HCT116 (cell line): ENCODE measurements at regions not wholly inside any gene's neighbourhood (a gene's known extent, or its start where the extent isn't known, plus 50 kb on each side); places are given as distances from the start of the nearest gene placed in this dataset.

Source experiments
- ATAC-seq: fragments of 200-7000 bp; cut with Tn5 transposase; 2 replicates; pipeline ENCODE4 v1.9.1; 2020; ENCODE audit warnings: mild to moderate bottlenecking, moderate library complexity
- BruUV-seq: library from RNA; stranded (reverse); fragments of 400-500 nt; replicated peaks from 2 replicates; lab custom pipeline; 2021; lab: Mats Ljungman, UMichigan
- CTCF ChIA-PET: fragments of 300-600 bp; sonication (Branson Sonifier 250); formaldehyde crosslinking; loops from one replicate; lab custom pipeline; 2021; ENCODE audit warnings: antibody characterized with exemption; lab: Charles Lee
- POLR2A ChIA-PET: fragments of 300-600, 350-600 bp; sonication (Branson Sonifier 250); formaldehyde crosslinking; loops from one replicate; lab custom pipeline; 2021; ENCODE audit warnings: antibody characterized with exemption; lab: Charles Lee
- RAD21 ChIA-PET, 2 experiments: fragments of 300-600 bp; sonication (Branson Sonifier 250); formaldehyde crosslinking; loops; one replicate each; lab custom pipeline; 2023; ENCODE audit warnings: low total read pairs in 2 of 2; ENCODE audit not compliant: uncharacterized antibody in 2 of 2, unreplicated experiment in 2 of 2, low non-redundant PET in 1 of 2; lab: Charles Lee
- DNase-seq: peaks from one replicate; pipeline ENCODE4 v3.0.0-alpha.2; 2010; ENCODE audit warnings: low read depth, low spot score
- H2AFZ ChIP-seq: fragments of 200-600 bp; shearing (Covaris generic), sonication (generic); 2 replicates; pipeline ENCODE4 v1.6.1; 2017; ENCODE audit warnings: low read depth, mixed run types, mixed read lengths, antibody characterized with exemption, low read length; ENCODE audit not compliant: poor library complexity, severe bottlenecking
- H3K27ac ChIP-seq: 2 replicates; pipeline ENCODE4 v1.5.1; 2012; ENCODE audit warnings: low read depth, low read length
- H3K27me3 ChIP-seq: fragments of 200-600 bp; sonication (generic); 2 replicates; pipeline ENCODE4 v1.6.1; 2016; ENCODE audit warnings: mixed run types, low read length, mixed read lengths; ENCODE audit not compliant: insufficient read depth
- H3K36me3 ChIP-seq, 2 experiments: fragments of 200-500 bp in 1 of 2; fragments of 200-600 bp in 1 of 2; sonication (Bioruptor generic) in 1 of 2; sonication (generic) in 1 of 2; 2 replicates each; pipeline versions ENCODE4 v1.5.1 to v1.6.1; 2014 to 2016; ENCODE audit warnings: low read length in 2 of 2, inconsistent platforms in 1 of 2, mixed read lengths in 1 of 2, mixed run types in 1 of 2; ENCODE audit not compliant: insufficient read depth in 2 of 2, control insufficient read depth in 1 of 2
- H3K4me1 ChIP-seq, 2 experiments: fragments of 200-600 bp in 1 of 2; sonication (generic) in 1 of 2; 2 replicates each; pipeline versions ENCODE4 v1.5.1 to v1.6.1; 2012 to 2017; ENCODE audit warnings: low read length in 2 of 2, inconsistent platforms in 1 of 2, mild to moderate bottlenecking in 1 of 2, mixed read lengths in 1 of 2, mixed run types in 1 of 2, moderate library complexity in 1 of 2; ENCODE audit not compliant: insufficient read depth in 2 of 2, control insufficient read depth in 1 of 2
- H3K4me2 ChIP-seq: fragments of 200-600 bp; sonication (generic); 2 replicates; pipeline ENCODE4 v1.6.1; 2017; ENCODE audit warnings: mixed run types, low read length, mixed read lengths
- H3K4me3 ChIP-seq, 2 experiments: fragments of 200-600 bp in 1 of 2; sonication (generic) in 1 of 2; replicated peaks in 1 of 2; 2 replicates each; pipeline ENCODE4 v1.5.1; 2011 to 2016; ENCODE audit warnings: low read length in 2 of 2, control low read depth in 1 of 2, low read depth in 1 of 2, mild to moderate bottlenecking in 1 of 2, mixed read lengths in 1 of 2, mixed run types in 1 of 2
- H3K79me2 ChIP-seq: fragments of 200-600 bp; sonication (generic); 2 replicates; pipeline ENCODE4 v1.6.1; 2017; ENCODE audit warnings: mild to moderate bottlenecking, mixed run types, low read length, moderate library complexity, mixed read lengths; ENCODE audit not compliant: insufficient read depth
- H3K9ac ChIP-seq: fragments of 200-600 bp; sonication (generic); 2 replicates; pipeline ENCODE4 v1.6.1; 2016; ENCODE audit warnings: low read length, mixed read lengths
- H3K9me2 ChIP-seq: fragments of 200-600 bp; sonication (generic), shearing (Covaris generic); 2 replicates; pipeline ENCODE4 v1.6.1; 2017; ENCODE audit warnings: mixed run types, mild to moderate bottlenecking, moderate library complexity; ENCODE audit not compliant: insufficient read depth
- H3K9me3 ChIP-seq, 2 experiments: fragments of 200-500 bp in 1 of 2; fragments of 200-600 bp in 1 of 2; sonication (Bioruptor generic) in 1 of 2; sonication (generic) in 1 of 2; 2 replicates each; pipeline ENCODE4 v1.6.1; 2014 to 2017; ENCODE audit warnings: low read length in 2 of 2, mixed read lengths in 2 of 2, inconsistent platforms in 1 of 2, low read depth in 1 of 2, mild to moderate bottlenecking in 1 of 2, mixed run types in 1 of 2, moderate library complexity in 1 of 2; ENCODE audit not compliant: control insufficient read depth in 1 of 2, insufficient read depth in 1 of 2
- H4K20me1 ChIP-seq: fragments of 200-600 bp; sonication (generic), shearing (Covaris generic); 2 replicates; pipeline ENCODE4 v1.6.1; 2017; ENCODE audit warnings: mixed run types, mild to moderate bottlenecking, moderate library complexity; ENCODE audit not compliant: insufficient read depth
- ATF3 ChIP-seq: IDR thresholded peaks from 2 replicates; pipeline ENCODE4 v1.6.1; 2012
- CBX3 ChIP-seq: IDR thresholded peaks from 2 replicates; pipeline ENCODE4 v1.6.1; 2012; ENCODE audit warnings: low read depth
- CEBPB ChIP-seq: IDR thresholded peaks from 2 replicates; pipeline ENCODE4 v1.6.1; 2012; ENCODE audit warnings: low read depth
- EGR1 ChIP-seq: IDR thresholded peaks from 2 replicates; pipeline ENCODE4 v1.6.1; 2012; ENCODE audit warnings: low read depth
- ELF1 ChIP-seq: IDR thresholded peaks from 2 replicates; pipeline ENCODE4 v1.6.1; 2012; ENCODE audit warnings: low read depth, borderline replicate concordance
- EZH2phosphoT487 ChIP-seq: fragments of 200-600 bp; IDR thresholded peaks from 2 replicates; pipeline ENCODE4 v1.6.1; 2018; ENCODE audit warnings: antibody characterized with exemption, borderline replicate concordance
- FOSL1 ChIP-seq: IDR thresholded peaks from 2 replicates; pipeline ENCODE4 v1.6.1; 2012; ENCODE audit warnings: low read depth
- JUND ChIP-seq: IDR thresholded peaks from 2 replicates; pipeline ENCODE4 v1.6.1; 2012
- MAX ChIP-seq: IDR thresholded peaks from 2 replicates; pipeline ENCODE4 v1.6.1; 2012
- POLR2A ChIP-seq: IDR thresholded peaks from 2 replicates; pipeline ENCODE4 v1.7.0; 2011; ENCODE audit warnings: borderline replicate concordance; ENCODE audit not compliant: insufficient read depth, insufficient read length; ENCODE audit errors: extremely low read depth
- POLR2AphosphoS5 ChIP-seq: IDR thresholded peaks from 2 replicates; pipeline ENCODE4 v1.6.1; 2011; ENCODE audit warnings: mild to moderate bottlenecking, low read depth, low read length, moderate library complexity
- RAD21 ChIP-seq: IDR thresholded peaks from 2 replicates; pipeline ENCODE4 v1.6.1; 2012; ENCODE audit warnings: low read depth, mild to moderate bottlenecking
- REST ChIP-seq: IDR thresholded peaks from 2 replicates; pipeline ENCODE4 v1.6.1; 2012; ENCODE audit warnings: low read depth
- SP1 ChIP-seq: IDR thresholded peaks from 2 replicates; pipeline ENCODE4 v1.6.1; 2012; ENCODE audit warnings: low read depth
- SRF ChIP-seq: IDR thresholded peaks from 2 replicates; pipeline ENCODE4 v1.6.1; 2012; ENCODE audit warnings: low read depth
- TCF7L2 ChIP-seq: IDR thresholded peaks from 2 replicates; pipeline ENCODE4 v1.7.0; 2011; ENCODE audit warnings: borderline replicate concordance, inconsistent platforms; ENCODE audit not compliant: insufficient read depth, insufficient read length; ENCODE audit errors: extremely low read depth
- YY1 ChIP-seq: IDR thresholded peaks from 2 replicates; pipeline ENCODE4 v1.6.1; 2011; ENCODE audit warnings: low read length, low read depth, moderate library complexity, mild to moderate bottlenecking; ENCODE audit not compliant: insufficient replicate concordance; ENCODE audit errors: extremely low read depth
- ZBTB33 ChIP-seq: IDR thresholded peaks from 2 replicates; pipeline ENCODE4 v1.6.1; 2011; ENCODE audit warnings: mild to moderate bottlenecking, low read length, moderate library complexity; ENCODE audit not compliant: insufficient replicate concordance; ENCODE audit errors: extremely low read depth
- ZFX ChIP-seq: fragments of 450-650 bp; IDR thresholded peaks from 2 replicates; pipeline ENCODE4 v1.6.1; 2017
- ZNF274 ChIP-seq: fragments of 200-500 bp; sonication (Bioruptor generic); IDR thresholded peaks from 2 replicates; pipeline ENCODE4 v1.6.1; 2014; ENCODE audit warnings: mild to moderate bottlenecking, low read depth, low read length, inconsistent platforms
- intact Hi-C: fragments of 100-400 bp; cut with micrococcal nuclease; formaldehyde crosslinking; loops from 2 replicates; pipeline ENCODE4 v1.10.0; 2022

- DNase-seq (no peak), ATAC-seq (no peak)
- TF ChIP-seq YY1 (no peak), CBX3 (no peak), ZNF274 (no peak), CEBPB (no peak), MAX (no peak), ZFX (no peak), ZBTB33 (no peak), TCF7L2 (no peak), ELF1 (no peak), EGR1 (no peak), POLR2A (no peak), RAD21 (no peak), ATF3 (no peak), SRF (no peak), FOSL1 (no peak), POLR2AphosphoS5 (no peak), EZH2phosphoT487 (no peak), REST (no peak), SP1 (no peak), JUND (no peak)
- RAD21 ChIA-PET, result no interaction called here
- no peaks in the 10 kb centered on the region for H3K27me3 ChIP-seq
- no peaks in the 10 kb centered on the region for H4K20me1 ChIP-seq
- POLR2A ChIA-PET, result no interaction called here
- no peak overlapping the region for H3K4me3 ChIP-seq
- BruUV-seq, result no TSS peak
- no peaks in the 10 kb centered on the region for H3K36me3 ChIP-seq
- H3K9me2 ChIP-seq, result no peaks in the 10 kb centered on the region
- H3K79me2 ChIP-seq, result no peaks in the 10 kb centered on the region
- no peak overlapping the region for H3K4me2 ChIP-seq
- H3K4me1 ChIP-seq, result no peaks in the 10 kb centered on the region
- no peak overlapping the region for H2AFZ ChIP-seq
- no peaks in the 10 kb centered on the region for H3K9me3 ChIP-seq
- intact Hi-C loops, result no loop called here
- H3K27ac ChIP-seq, result no peak overlapping the region
- CTCF ChIA-PET, result no interaction called here
- no peak overlapping the region for H3K9ac ChIP-seq
Observed at GRCh38 chr12:126915309-126915708, 1351.7 kb upstream of the TMEM132C start.
